GM23338 (cell line): ENCODE measurements at regions not wholly inside any gene's neighbourhood (a gene's known extent, or its start where the extent isn't known, plus 50 kb on each side); places are given as distances from the start of the nearest gene placed in this dataset.

ENCODE experiments used
- ATAC-seq: fragments of 200-7000 bp; cut with Tn5 transposase; 3 replicates; pipeline ENCODE4 v1.9.1; 2020
- DNase-seq: peaks from one replicate; pipeline ENCODE4 v3.0.0-alpha.2; 2015; ENCODE audit warnings: low spot score
- H2AFZ ChIP-seq: fragments of 200-600 bp; sonication (generic); 2 replicates; pipeline ENCODE4 v1.8.0; 2016; ENCODE audit warnings: antibody characterized with exemption, mild to moderate bottlenecking, moderate library complexity
- H3F3A ChIP-seq: fragments of 200-600 bp; sonication (generic); replicated peaks from 2 replicates; pipeline ENCODE4 v1.8.0; 2017; ENCODE audit warnings: antibody characterized with exemption, mixed run types, low read depth
- H3K27ac ChIP-seq: fragments of 200-600 bp; sonication (generic); 2 replicates; pipeline ENCODE4 v1.6.1; 2016; ENCODE audit warnings: low read depth
- H3K27me3 ChIP-seq: fragments of 200-600 bp; sonication (generic); 2 replicates; pipeline ENCODE4 v1.8.0; 2016; ENCODE audit warnings: mild to moderate bottlenecking, mixed run types, moderate library complexity; ENCODE audit not compliant: insufficient read depth
- H3K36me3 ChIP-seq: fragments of 200-600 bp; sonication (generic); 2 replicates; pipeline ENCODE4 v1.8.0; 2016; ENCODE audit warnings: mild to moderate bottlenecking; ENCODE audit not compliant: insufficient read depth
- H3K4me1 ChIP-seq: fragments of 200-600 bp; sonication (generic); 2 replicates; pipeline ENCODE4 v1.8.0; 2016; ENCODE audit warnings: mild to moderate bottlenecking, moderate library complexity; ENCODE audit not compliant: insufficient read depth
- H3K4me2 ChIP-seq: fragments of 200-600 bp; sonication (generic); 2 replicates; pipeline ENCODE4 v1.7.1; 2017; ENCODE audit warnings: mixed run types
- H3K4me3 ChIP-seq: fragments of 200-600 bp; sonication (generic); 2 replicates; pipeline ENCODE4 v1.6.1; 2016; ENCODE audit warnings: mixed run types
- H3K79me2 ChIP-seq: fragments of 200-600 bp; sonication (generic); replicated peaks from 2 replicates; pipeline ENCODE4 v1.8.0; 2017; ENCODE audit warnings: mild to moderate bottlenecking; ENCODE audit not compliant: insufficient read depth
- H3K9me2 ChIP-seq: fragments of 200-600 bp; sonication (generic); 2 replicates; pipeline ENCODE4 v1.8.0; 2017; ENCODE audit not compliant: insufficient read depth
- H4K20me1 ChIP-seq: fragments of 200-600 bp; sonication (generic); replicated peaks from 2 replicates; pipeline ENCODE4 v1.8.0; 2017; ENCODE audit warnings: mild to moderate bottlenecking; ENCODE audit not compliant: insufficient read depth
- H3K27ac Mint-ChIP-seq: 2 replicates; pipeline ENCODE4 v1.8.0; 2020; ENCODE audit warnings: inconsistent platforms, mild to moderate bottlenecking, moderate library complexity, mixed read lengths
- H3K27me3 Mint-ChIP-seq: 3 replicates; pipeline ENCODE4 v1.8.0; 2022; ENCODE audit warnings: low read depth, mild to moderate bottlenecking, moderate library complexity, mixed read lengths, inconsistent platforms; ENCODE audit not compliant: insufficient read depth, poor library complexity
- H3K36me3 Mint-ChIP-seq: 3 replicates; pipeline ENCODE4 v1.8.0; 2021; ENCODE audit warnings: low read depth, mild to moderate bottlenecking, inconsistent platforms, moderate library complexity, mixed read lengths
- H3K4me1 Mint-ChIP-seq: 3 replicates; pipeline ENCODE4 v1.8.0; 2020; ENCODE audit warnings: mild to moderate bottlenecking, inconsistent platforms, mixed read lengths
- H3K4me3 Mint-ChIP-seq: 3 replicates; pipeline ENCODE4 v1.8.0; 2021; ENCODE audit warnings: moderate library complexity, mild to moderate bottlenecking, inconsistent platforms, mixed read lengths
- H3K9me3 Mint-ChIP-seq: 3 replicates; pipeline ENCODE4 v1.8.0; 2020; ENCODE audit warnings: moderate library complexity, mild to moderate bottlenecking, inconsistent platforms, mixed read lengths
- CREB1 ChIP-seq: fragments of 250-450 bp; sonication (Bioruptor Pico); IDR thresholded peaks from 2 replicates; pipeline ENCODE4 v1.5.0; 2020; ENCODE audit warnings: low read depth, mild to moderate bottlenecking, moderate library complexity
- EZH2phosphoT487 ChIP-seq: fragments of 200-600 bp; sonication (generic); IDR thresholded peaks from one replicate; pipeline ENCODE4 v1.8.1; 2018; ENCODE audit warnings: antibody characterized with exemption; ENCODE audit not compliant: unreplicated experiment
- NANOG ChIP-seq: IDR thresholded peaks from 2 replicates; pipeline ENCODE4 v1.6.1; 2016; ENCODE audit warnings: antibody characterized with exemption, borderline replicate concordance
- POLR2AphosphoS5 ChIP-seq: IDR thresholded peaks from 2 replicates; pipeline ENCODE4 v1.6.1; 2016; ENCODE audit warnings: antibody characterized with exemption, low read depth
- ZNF331 ChIP-seq: fragments of 250-450 bp; sonication (Bioruptor Pico); IDR thresholded peaks from 2 replicates; pipeline ENCODE4 v1.5.0; 2020; ENCODE audit warnings: low read depth, mild to moderate bottlenecking, moderate library complexity
- TF ChIP-seq, protein P1 (sequence below), 2 experiments: fragments of 200-600 bp in 1 of 2; sonication (generic) in 1 of 2; conservative IDR thresholded peaks; 2 replicates each; pipeline versions ENCODE4 v1.5.1 to v1.6.1; 2016 to 2017; ENCODE audit warnings: antibody characterized with exemption in 2 of 2, low read depth in 2 of 2, mild to moderate bottlenecking in 2 of 2, moderate library complexity in 1 of 2
- TF ChIP-seq, protein P2 (sequence below): fragments of 250-450 bp; sonication (Bioruptor Pico); IDR thresholded peaks from 2 replicates; pipeline ENCODE4 v1.5.0; 2020; ENCODE audit warnings: mild to moderate bottlenecking, moderate library complexity

DNA sequence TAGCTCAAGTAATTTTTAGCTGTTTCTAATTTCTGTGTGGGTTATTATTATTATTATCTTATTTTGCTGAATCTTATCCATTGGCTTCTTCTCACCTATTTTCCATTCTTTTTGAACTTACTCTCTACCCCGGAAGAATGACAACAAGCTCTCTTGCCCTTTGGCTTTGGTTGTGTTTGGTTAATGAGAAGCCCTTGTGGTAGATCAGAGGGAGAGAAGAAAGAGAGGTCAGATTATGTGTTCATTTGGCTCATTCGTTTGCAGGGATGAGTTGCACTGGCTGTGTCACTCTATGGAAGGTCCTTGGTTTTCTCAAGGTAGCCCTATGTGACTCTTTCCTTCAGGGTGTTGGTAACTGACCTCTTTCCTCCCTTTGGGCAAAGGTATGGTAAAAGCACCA, 391.9 kb downstream of the LMO4 start:
- H3K79me2 ChIP-seq, result no peaks in the 10 kb centered on the region
- H3K4me1 ChIP-seq, result peaks cover 6% of the 10 kb centered on the region
- H2AFZ ChIP-seq, result no peak overlapping the region
- H3K4me1 Mint-ChIP-seq, result peaks cover 15% of the 10 kb centered on the region
- H3K36me3 ChIP-seq, result no peaks in the 10 kb centered on the region
- peaks cover 1% of the 10 kb centered on the region for H3K27me3 Mint-ChIP-seq
- peaks cover 7% of the 10 kb centered on the region for H3K36me3 Mint-ChIP-seq
- no peak for ATAC-seq
- H3K4me3 Mint-ChIP-seq, result no peak overlapping the region
- no peak overlapping the region for H3K4me2 ChIP-seq
- no peaks in the 10 kb centered on the region for H3F3A ChIP-seq
- no peak overlapping the region for H3K27ac ChIP-seq
- H3K9me2 ChIP-seq, result no peaks in the 10 kb centered on the region
- H4K20me1 ChIP-seq, result no peaks in the 10 kb centered on the region
- H3K4me3 ChIP-seq, result no peak overlapping the region
- TF ChIP-seq ZNF331 (CRISPR knock-in tag), result no peak
- TF ChIP-seq, protein P1, sequence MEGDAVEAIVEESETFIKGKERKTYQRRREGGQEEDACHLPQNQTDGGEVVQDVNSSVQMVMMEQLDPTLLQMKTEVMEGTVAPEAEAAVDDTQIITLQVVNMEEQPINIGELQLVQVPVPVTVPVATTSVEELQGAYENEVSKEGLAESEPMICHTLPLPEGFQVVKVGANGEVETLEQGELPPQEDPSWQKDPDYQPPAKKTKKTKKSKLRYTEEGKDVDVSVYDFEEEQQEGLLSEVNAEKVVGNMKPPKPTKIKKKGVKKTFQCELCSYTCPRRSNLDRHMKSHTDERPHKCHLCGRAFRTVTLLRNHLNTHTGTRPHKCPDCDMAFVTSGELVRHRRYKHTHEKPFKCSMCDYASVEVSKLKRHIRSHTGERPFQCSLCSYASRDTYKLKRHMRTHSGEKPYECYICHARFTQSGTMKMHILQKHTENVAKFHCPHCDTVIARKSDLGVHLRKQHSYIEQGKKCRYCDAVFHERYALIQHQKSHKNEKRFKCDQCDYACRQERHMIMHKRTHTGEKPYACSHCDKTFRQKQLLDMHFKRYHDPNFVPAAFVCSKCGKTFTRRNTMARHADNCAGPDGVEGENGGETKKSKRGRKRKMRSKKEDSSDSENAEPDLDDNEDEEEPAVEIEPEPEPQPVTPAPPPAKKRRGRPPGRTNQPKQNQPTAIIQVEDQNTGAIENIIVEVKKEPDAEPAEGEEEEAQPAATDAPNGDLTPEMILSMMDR (conservative IDR thresholded peaks at IDR 0.05; ENCODE audit: low read depth in 2 of 2), result no peak
- no peak for TF ChIP-seq POLR2AphosphoS5
- no peaks in the 10 kb centered on the region for H3K27me3 ChIP-seq
- DNase-seq, result no peak
- H3K9me3 Mint-ChIP-seq, result peaks cover 7% of the 10 kb centered on the region
- no peak overlapping the region for H3K27ac Mint-ChIP-seq

DNA sequence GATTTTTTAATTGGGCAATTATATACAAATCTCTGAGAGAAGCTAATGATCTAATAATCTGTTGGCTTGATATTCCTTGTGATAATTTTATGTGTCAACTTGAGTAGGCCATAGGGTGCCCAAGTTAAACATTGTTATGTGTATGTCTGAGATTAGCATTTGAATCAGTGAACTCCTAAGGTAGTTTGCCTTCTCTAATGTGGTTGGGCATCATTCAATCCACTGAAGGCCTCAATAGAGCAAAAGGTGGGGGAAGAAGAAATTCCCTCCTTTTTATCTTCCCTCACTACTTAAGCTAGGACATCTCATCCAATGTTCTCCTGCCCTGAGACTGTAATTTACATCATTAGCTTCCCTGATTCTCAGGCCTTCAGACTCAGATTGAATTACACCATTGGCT, 394.5 kb downstream of the LMO4 start:
- no peak overlapping the region for H3K4me3 ChIP-seq
- TF ChIP-seq NANOG (peak; percentile 52; the same call in 1 of the 2 replicates), EZH2phosphoT487 (no peak), CREB1 (CRISPR knock-in tag) (peak; percentile 15; the same call in 1 of the 2 replicates)
- TF ChIP-seq, protein P2, sequence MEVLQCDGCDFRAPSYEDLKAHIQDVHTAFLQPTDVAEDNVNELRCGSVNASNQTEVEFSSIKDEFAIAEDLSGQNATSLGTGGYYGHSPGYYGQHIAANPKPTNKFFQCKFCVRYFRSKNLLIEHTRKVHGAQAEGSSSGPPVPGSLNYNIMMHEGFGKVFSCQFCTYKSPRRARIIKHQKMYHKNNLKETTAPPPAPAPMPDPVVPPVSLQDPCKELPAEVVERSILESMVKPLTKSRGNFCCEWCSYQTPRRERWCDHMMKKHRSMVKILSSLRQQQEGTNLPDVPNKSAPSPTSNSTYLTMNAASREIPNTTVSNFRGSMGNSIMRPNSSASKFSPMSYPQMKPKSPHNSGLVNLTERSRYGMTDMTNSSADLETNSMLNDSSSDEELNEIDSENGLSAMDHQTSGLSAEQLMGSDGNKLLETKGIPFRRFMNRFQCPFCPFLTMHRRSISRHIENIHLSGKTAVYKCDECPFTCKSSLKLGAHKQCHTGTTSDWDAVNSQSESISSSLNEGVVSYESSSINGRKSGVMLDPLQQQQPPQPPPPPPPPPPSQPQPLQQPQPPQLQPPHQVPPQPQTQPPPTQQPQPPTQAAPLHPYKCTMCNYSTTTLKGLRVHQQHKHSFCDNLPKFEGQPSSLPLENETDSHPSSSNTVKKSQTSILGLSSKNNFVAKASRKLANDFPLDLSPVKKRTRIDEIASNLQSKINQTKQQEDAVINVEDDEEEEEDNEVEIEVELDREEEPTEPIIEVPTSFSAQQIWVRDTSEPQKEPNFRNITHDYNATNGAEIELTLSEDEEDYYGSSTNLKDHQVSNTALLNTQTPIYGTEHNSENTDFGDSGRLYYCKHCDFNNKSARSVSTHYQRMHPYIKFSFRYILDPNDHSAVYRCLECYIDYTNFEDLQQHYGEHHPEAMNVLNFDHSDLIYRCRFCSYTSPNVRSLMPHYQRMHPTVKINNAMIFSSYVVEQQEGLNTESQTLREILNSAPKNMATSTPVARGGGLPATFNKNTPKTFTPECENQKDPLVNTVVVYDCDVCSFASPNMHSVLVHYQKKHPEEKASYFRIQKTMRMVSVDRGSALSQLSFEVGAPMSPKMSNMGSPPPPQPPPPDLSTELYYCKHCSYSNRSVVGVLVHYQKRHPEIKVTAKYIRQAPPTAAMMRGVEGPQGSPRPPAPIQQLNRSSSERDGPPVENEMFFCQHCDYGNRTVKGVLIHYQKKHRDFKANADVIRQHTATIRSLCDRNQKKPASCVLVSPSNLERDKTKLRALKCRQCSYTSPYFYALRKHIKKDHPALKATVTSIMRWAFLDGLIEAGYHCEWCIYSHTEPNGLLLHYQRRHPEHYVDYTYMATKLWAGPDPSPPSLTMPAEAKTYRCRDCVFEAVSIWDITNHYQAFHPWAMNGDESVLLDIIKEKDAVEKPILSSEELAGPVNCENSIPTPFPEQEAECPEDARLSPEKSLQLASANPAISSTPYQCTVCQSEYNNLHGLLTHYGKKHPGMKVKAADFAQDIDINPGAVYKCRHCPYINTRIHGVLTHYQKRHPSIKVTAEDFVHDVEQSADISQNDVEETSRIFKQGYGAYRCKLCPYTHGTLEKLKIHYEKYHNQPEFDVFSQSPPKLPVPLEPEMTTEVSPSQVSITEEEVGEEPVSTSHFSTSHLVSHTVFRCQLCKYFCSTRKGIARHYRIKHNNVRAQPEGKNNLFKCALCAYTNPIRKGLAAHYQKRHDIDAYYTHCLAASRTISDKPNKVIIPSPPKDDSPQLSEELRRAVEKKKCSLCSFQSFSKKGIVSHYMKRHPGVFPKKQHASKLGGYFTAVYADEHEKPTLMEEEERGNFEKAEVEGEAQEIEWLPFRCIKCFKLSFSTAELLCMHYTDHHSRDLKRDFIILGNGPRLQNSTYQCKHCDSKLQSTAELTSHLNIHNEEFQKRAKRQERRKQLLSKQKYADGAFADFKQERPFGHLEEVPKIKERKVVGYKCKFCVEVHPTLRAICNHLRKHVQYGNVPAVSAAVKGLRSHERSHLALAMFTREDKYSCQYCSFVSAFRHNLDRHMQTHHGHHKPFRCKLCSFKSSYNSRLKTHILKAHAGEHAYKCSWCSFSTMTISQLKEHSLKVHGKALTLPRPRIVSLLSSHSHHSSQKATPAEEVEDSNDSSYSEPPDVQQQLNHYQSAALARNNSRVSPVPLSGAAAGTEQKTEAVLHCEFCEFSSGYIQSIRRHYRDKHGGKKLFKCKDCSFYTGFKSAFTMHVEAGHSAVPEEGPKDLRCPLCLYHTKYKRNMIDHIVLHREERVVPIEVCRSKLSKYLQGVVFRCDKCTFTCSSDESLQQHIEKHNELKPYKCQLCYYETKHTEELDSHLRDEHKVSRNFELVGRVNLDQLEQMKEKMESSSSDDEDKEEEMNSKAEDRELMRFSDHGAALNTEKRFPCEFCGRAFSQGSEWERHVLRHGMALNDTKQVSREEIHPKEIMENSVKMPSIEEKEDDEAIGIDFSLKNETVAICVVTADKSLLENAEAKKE, result peak; percentile 92

More for the DNA sequence above, 394.5 kb downstream of the LMO4 start:
- peaks cover 6% of the 10 kb centered on the region for H3K4me1 ChIP-seq
- H2AFZ ChIP-seq, result no peak overlapping the region
- no peak overlapping the region for H3K27ac ChIP-seq
- peaks cover 7% of the 10 kb centered on the region for H3K36me3 Mint-ChIP-seq
- peak overlapping the region; percentile 44 for H3K4me2 ChIP-seq
- no peaks in the 10 kb centered on the region for H3K79me2 ChIP-seq
- H3K4me3 Mint-ChIP-seq, result no peak overlapping the region
- no peaks in the 10 kb centered on the region for H3K27me3 Mint-ChIP-seq
- no peaks in the 10 kb centered on the region for H3K36me3 ChIP-seq
- peaks cover 15% of the 10 kb centered on the region for H3K4me1 Mint-ChIP-seq
- H3K9me3 Mint-ChIP-seq, result peaks cover 7% of the 10 kb centered on the region
- ATAC-seq (peak; percentile 91), DNase-seq (peak; percentile 61)
- no peaks in the 10 kb centered on the region for H3K27me3 ChIP-seq
- H3K9me2 ChIP-seq, result no peaks in the 10 kb centered on the region
- H3K27ac Mint-ChIP-seq, result no peak overlapping the region
- no peaks in the 10 kb centered on the region for H3F3A ChIP-seq
- no peaks in the 10 kb centered on the region for H4K20me1 ChIP-seq
